Heart right ventricle (tissue), 16 donors: ENCODE measurements at regions not wholly inside any gene's neighbourhood (a gene's known extent, or its start where the extent isn't known, plus 50 kb on each side); places are given as distances from the start of the nearest gene placed in this dataset.
"Not testable (repeated sequence)": the region's sequence is repeated elsewhere in the genome, so short reads cannot be mapped to it uniquely, and the experiment has no call there.

ENCODE experiments used
- ATAC-seq, 8 donors: fragments of 200-7000 bp; cut with Tn5 transposase; one replicate each; pipeline ENCODE4 v1.9.1; 2020; ENCODE audit warnings: mild to moderate bottlenecking in 8 of 8, moderate library complexity in 8 of 8, moderate number of reproducible peaks in 1 of 8
- DNase-seq, 2 donors: peaks; one replicate each; pipeline ENCODE4 v3.0.0-alpha.2; 2020
- H3K27ac ChIP-seq, 10 donors: fragments of 200-600 bp; sonication (generic) in 2 of 10; one replicate each; pipeline versions ENCODE4 v1.5.0 to v1.8.0; 2020 to 2022; ENCODE audit warnings: mild to moderate bottlenecking in 3 of 10
- H3K27me3 ChIP-seq, 7 donors: fragments of 200-600 bp; one replicate each; pipeline ENCODE4 v1.8.0; 2021 to 2022; ENCODE audit warnings: mild to moderate bottlenecking in 2 of 7
- H3K36me3 ChIP-seq, 9 donors: fragments of 200-600 bp; sonication (generic) in 1 of 9; one replicate each; pipeline versions ENCODE4 v1.5.0 to v1.8.0; 2020 to 2022; ENCODE audit warnings: mild to moderate bottlenecking in 2 of 9
- H3K4me1 ChIP-seq, 9 donors: fragments of 200-600 bp; sonication (generic) in 1 of 9; one replicate each; pipeline versions ENCODE4 v1.5.0 to v1.8.0; 2020 to 2022; ENCODE audit warnings: mild to moderate bottlenecking in 4 of 9
- H3K4me3 ChIP-seq, 10 donors: fragments of 200-600 bp; sonication (generic) in 2 of 10; one replicate each; pipeline versions ENCODE4 v1.5.0 to v1.8.0; 2020 to 2022; ENCODE audit warnings: mild to moderate bottlenecking in 7 of 10, moderate library complexity in 2 of 10
- H3K9me3 ChIP-seq, 11 donors: fragments of 200-600 bp in 10 of 11; sonication (generic) in 2 of 11; one replicate each; pipeline versions ENCODE4 v1.5.0 to v1.8.0; 2013 to 2022; ENCODE audit warnings: mild to moderate bottlenecking in 2 of 11, control low read depth in 1 of 11, moderate library complexity in 1 of 11
- WGBS, 2 donors: extraction: QIAGEN DNeasy Blood & Tissue Kit; methylation state at CpG; one replicate each; pipeline ENCODE4 v1.1.7; 2013; ENCODE audit warnings: inconsistent platforms in 1 of 2; 5-methylcytosine and 5-hydroxymethylcytosine counted together
- intact Hi-C, 10 donors: fragments of 100-400 bp; cut with DNase I; formaldehyde crosslinking; loops; one replicate each; pipeline versions ENCODE4 v1.11.1 to v1.14.2; 2022
- TF ChIP-seq, protein P1 (sequence below), 9 donors: fragments of 200-600 bp; sonication (generic) in 2 of 9; IDR thresholded peaks; one replicate each; pipeline versions ENCODE4 v1.5.0 to v1.8.0; 2021 to 2022; ENCODE audit warnings: antibody characterized with exemption in 9 of 9, mild to moderate bottlenecking in 5 of 9, moderate library complexity in 1 of 9
- donor health status: Arrhythmogenic right ventricular cardiomyopathy.
- donor health status: ischemic (EF 13 %, LVEDD 7.1; RV severe dilation, severe dysfunction).
- donor health status: healthy with polysubstance abuse.
- donor health status: DM: no; HTN: yes; CAD: no.
- donor health status: DM: no; HTN: no; CAD: no.
- donor health status: ischemic (EF 25% LVEDD 6.9; RV normal size, moderate dysfunction).
- donor health status: ischemic (EF 25% LVEDD 5.7; RV mildly dilated, moderate dysfunction).
- donor health status: healthy.
- donor health status: DM: yes; HTN: yes; CAD: no.
- donor health status: Ischemic cardiomyopathy.
- donor health status: ischemic (EF 35%, LVEDD 5.7; RV mildly dilated, moderate dysfunction).
- donor health status: nonischemic (EF 11% LVEDD 7.7; RV severe dilation, severe dysfunction).
- donor health status: DM: yes; HTN: yes; CAD: no.
- donor health status: PGD.
- donor health status: ischemic (EF 29% LVEDD 5.4; RV normal size, mild dysfunction).
- donor health status: nonischemic (EF 23%, LVEDD 6.1; RV moderate dilation, normal function).

DNA sequence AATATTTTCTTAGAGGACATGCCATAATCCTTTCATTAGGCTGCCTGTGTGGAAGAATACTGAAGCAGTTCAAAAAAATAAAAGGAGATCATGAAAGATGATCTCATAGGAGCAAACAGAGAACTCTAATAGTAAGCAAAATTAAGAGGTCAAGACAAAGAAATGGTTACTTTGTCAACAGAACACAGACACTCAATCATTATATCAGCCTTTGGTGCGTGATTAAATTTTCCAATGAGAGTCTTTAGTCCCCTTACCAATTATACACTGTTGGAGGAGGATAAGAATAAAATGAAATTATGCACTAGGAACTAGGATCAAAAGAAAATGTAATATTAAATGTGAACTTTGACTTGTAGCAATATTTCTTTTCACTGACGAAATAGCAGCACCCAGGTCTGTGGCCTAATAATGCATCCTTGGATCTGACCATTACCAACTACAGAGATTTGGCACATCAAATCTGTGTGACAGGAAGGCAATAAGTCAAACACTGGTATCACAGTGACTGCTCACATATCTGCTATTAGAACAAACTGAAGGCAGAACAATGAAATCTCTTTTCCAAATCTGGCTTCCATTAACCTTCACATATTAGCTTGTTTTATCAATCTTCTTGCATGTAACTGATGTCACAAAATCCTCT is 1812.9 kb downstream of the PLA2G4A start:
- intact Hi-C loops: no loop called here
- WGBS, 2 donors: 79 to 81% methylated on average over 2 of the region's 2 CpGs
- TF ChIP-seq, protein P1, sequence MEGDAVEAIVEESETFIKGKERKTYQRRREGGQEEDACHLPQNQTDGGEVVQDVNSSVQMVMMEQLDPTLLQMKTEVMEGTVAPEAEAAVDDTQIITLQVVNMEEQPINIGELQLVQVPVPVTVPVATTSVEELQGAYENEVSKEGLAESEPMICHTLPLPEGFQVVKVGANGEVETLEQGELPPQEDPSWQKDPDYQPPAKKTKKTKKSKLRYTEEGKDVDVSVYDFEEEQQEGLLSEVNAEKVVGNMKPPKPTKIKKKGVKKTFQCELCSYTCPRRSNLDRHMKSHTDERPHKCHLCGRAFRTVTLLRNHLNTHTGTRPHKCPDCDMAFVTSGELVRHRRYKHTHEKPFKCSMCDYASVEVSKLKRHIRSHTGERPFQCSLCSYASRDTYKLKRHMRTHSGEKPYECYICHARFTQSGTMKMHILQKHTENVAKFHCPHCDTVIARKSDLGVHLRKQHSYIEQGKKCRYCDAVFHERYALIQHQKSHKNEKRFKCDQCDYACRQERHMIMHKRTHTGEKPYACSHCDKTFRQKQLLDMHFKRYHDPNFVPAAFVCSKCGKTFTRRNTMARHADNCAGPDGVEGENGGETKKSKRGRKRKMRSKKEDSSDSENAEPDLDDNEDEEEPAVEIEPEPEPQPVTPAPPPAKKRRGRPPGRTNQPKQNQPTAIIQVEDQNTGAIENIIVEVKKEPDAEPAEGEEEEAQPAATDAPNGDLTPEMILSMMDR (IDR thresholded peaks at IDR 0.05): no peak
- Histone ChIP-seq H3K4me3 (no peak overlapping the region), H3K9me3 (peaks cover 0 to 6% (median 0%) of the 10 kb centered on the region in 11 donors), H3K4me1 (no peaks in the 10 kb centered on the region), H3K27ac (no peak overlapping the region), H3K36me3 (no peaks in the 10 kb centered on the region), H3K27me3 (no peaks in the 10 kb centered on the region)
- ATAC-seq (no peak), DNase-seq (no peak)

DNA sequence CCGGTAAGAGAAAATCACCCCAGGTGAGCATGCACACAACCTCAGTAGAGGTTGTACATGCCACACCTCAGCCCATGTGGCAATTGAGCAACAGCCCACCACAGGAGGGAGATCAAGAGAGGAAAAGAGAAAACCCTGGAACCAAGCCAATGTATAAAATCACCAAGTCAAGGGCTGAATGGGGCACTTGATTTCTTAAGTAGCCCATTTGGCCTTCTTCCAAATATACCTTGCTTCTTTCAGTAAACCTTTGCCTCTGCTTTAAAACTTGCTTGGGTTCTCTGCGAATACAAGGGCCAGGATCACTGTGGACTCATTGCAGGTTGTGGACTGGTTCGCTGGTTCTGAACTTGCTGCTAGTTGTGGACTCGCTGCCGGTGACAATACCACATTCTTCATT is 1814.0 kb downstream of the PLA2G4A start:
- H3K9me3 ChIP-seq: peaks cover 0 to 6% (median 0%) of the 10 kb centered on the region in 11 donors
- H3K4me1 ChIP-seq: no peaks in the 10 kb centered on the region
- intact Hi-C loops: no loop called here
- ATAC-seq (no peak), DNase-seq (no peak)
- WGBS, 2 donors: 93 to 99% methylated on average over 5 of the region's 5 CpGs
- TF ChIP-seq, protein P1 (IDR thresholded peaks at IDR 0.05): no peak
- no peak overlapping the region for H3K27ac ChIP-seq
- H3K36me3 ChIP-seq: no peaks in the 10 kb centered on the region
- no peak overlapping the region for H3K4me3 ChIP-seq
- no peaks in the 10 kb centered on the region for H3K27me3 ChIP-seq

DNA sequence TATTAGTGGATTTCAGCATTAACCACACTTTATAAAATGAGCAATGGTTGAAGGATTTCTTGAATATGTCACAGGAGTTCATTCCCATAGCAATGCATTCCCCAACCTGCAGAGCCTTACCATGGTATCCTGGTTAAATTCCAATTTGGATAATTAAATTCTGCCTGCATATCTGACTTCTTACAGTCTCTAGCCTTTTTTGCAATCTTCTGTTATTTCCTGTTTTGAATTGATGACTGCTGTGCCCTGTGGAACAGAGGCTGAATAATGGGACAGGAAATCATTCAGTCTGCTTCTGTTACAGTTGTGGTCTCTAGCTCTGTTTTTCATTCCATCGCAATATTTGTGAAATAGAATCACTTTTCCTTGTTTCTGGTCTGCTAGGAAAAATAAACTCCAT is 1823.9 kb downstream of the PLA2G4A start:
- H3K9me3 ChIP-seq: peaks cover 0 to 9% (median 0%) of the 10 kb centered on the region in 11 donors
- H3K36me3 ChIP-seq: no peaks in the 10 kb centered on the region
- no peak for DNase-seq
- TF ChIP-seq, protein P1 (IDR thresholded peaks at IDR 0.05): no peak
- no peaks in the 10 kb centered on the region for H3K4me1 ChIP-seq
- no peak for ATAC-seq
- intact Hi-C loops: no loop called here
- whole genome bisulfite sequencing, 2 donors: 39 to 56% methylated on average over 1 of the region's 1 CpG
- no peaks in the 10 kb centered on the region for H3K27me3 ChIP-seq
- H3K4me3 ChIP-seq: no peak overlapping the region
- H3K27ac ChIP-seq: no peak overlapping the region

DNA sequence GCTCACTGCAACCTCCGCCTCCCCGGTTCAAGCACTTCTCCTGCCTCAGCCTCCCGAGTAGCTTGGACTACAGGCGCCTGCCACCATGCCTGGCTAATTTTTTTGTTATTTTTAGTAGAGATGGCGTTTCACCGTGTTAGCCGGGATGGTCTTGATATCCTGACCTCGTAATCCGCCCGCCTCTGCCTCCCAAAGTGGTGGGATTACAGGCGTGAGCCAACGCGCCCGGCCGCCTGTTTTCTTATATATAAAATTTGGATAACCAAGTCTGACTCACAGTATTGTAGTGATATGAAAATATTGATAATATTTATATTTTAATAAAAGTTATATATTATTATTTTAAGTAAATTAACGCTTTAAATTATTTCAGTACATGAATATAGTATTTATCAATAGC is 1821.7 kb downstream of the BRINP3 start:
- H3K36me3 ChIP-seq, H3K27me3 ChIP-seq, H3K4me3 ChIP-seq, H3K27ac ChIP-seq, ATAC-seq, H3K4me1 ChIP-seq, intact Hi-C loops, DNase-seq, H3K9me3 ChIP-seq: not testable (repeated sequence)
- WGBS, 2 donors: 92 to 93% methylated on average over 16 of the region's 16 CpGs

DNA sequence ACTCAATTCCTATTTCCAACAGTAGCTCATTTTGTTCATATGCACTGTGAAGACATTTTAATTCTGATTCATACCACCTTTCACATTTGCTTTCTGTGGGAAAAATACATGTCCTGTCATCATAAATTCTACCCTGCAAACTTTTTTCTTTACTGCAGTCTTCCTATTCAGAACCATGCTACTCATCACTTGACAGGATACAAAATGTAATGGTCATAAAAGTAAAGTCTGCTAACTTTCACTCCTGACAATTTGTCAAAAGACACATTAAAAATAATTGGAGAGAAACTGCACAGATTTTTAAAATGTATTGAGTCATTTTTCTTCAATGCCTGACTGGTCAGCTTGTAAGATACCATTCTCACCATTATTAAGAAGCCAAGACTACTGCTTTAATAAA is 1817.1 kb downstream of the BRINP3 start:
- DNase-seq: no peak
- Histone ChIP-seq H3K9me3 (peaks cover 0 to 3% (median 0%) of the 10 kb centered on the region in 11 donors), H3K36me3 (no peaks in the 10 kb centered on the region), H3K27me3 (no peaks in the 10 kb centered on the region), H3K4me3 (no peak overlapping the region), H3K4me1 (no peaks in the 10 kb centered on the region), H3K27ac (no peak overlapping the region)
- intact Hi-C loops: no loop called here
- TF ChIP-seq, protein P1 (IDR thresholded peaks at IDR 0.05): no peak
- no peak for ATAC-seq
